ENCODE measurements at regions not wholly inside any gene's neighbourhood (a gene's known extent, or its start where the extent isn't known, plus 50 kb on each side); places are given as distances from the start of the nearest gene placed in this dataset.
"Not testable (repeated sequence)": the region's sequence is repeated elsewhere in the genome, so short reads cannot be mapped to it uniquely, and the experiment has no call there.

DNA sequence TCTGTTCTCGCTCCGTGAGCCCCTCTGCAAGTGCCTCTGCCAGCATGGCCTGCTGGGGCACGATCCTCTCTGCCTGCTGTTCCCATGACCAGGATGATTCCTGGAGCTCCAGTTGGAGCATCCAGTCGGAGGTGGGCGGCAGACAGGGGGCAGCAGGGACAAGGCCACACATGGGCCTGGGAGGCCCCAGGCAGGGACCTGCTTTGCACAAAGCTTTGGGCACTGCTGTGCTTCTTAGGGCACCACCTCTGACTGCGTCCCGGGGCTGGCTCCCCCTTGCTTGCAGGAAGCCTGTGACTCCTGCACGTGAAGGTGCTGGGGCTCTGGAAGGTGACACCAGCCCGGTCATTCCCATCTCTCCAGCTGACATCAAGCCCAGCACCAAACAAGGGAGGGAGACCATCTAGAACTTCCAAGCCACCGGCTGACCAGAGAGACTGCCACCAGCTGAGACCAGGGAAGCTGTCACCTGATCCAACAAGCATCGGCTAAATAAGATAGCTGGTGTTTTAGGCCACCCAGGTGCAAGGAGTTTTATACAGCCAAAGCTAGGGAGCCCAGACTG, 174.8 kb upstream of the FOXD4L5 start:
- H3K4me2 ChIP-seq (ENCODE audit: low read length), result no peak overlapping the region

DNA sequence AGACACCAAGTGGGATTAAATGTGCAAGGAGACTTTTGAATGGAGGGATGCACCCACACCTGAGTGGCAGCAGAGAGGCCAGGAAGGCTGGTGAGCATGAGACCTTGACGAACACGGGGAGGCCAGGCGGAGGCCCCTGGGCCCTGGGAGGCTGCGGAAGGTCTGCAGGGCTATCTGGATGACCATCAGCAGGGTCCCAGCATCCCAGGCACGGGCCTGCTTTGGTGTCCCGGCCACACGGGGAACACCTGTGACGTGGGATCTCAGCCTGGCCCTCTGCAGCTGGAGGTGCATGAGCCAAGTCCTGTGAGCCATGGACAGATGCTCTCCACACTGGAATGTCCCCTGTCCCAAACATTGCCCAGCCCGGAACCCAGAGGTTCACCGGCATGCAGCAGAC, 174.0 kb upstream of the FOXD4L5 start:
- Histone ChIP-seq H3K4me1 (ENCODE audit: control insufficient read depth, low read length) (no peaks in the 10 kb centered on the region), H3K27me3 (ENCODE audit: control insufficient read depth, low read length) (no peaks in the 10 kb centered on the region), H4K20me1 (ENCODE audit: control insufficient read depth, insufficient read depth, low read depth, low read length) (no peaks in the 10 kb centered on the region), H3K27ac (ENCODE audit: low read depth, low read length) (no peak overlapping the region), H3F3A (ENCODE audit: control insufficient read depth, insufficient read depth) (no peaks in the 10 kb centered on the region), H3K9me2 (replicated peaks; ENCODE audit: control insufficient read depth, low read length) (no peaks in the 10 kb centered on the region), H3K4me3 (ENCODE audit: low read length) (no peak overlapping the region), H3K79me2 (ENCODE audit: control insufficient read depth, low read length) (no peaks in the 10 kb centered on the region), H3K9me3 (ENCODE audit: control insufficient read depth, insufficient read depth, low read length) (peaks cover 2% of the 10 kb centered on the region; the same call in 1 of the 2 replicates), H3K36me3 (ENCODE audit: control insufficient read depth, low read length) (no peaks in the 10 kb centered on the region), H3K4me2 (ENCODE audit: low read length) (no peak overlapping the region)
- TF ChIP-seq, protein P1, sequence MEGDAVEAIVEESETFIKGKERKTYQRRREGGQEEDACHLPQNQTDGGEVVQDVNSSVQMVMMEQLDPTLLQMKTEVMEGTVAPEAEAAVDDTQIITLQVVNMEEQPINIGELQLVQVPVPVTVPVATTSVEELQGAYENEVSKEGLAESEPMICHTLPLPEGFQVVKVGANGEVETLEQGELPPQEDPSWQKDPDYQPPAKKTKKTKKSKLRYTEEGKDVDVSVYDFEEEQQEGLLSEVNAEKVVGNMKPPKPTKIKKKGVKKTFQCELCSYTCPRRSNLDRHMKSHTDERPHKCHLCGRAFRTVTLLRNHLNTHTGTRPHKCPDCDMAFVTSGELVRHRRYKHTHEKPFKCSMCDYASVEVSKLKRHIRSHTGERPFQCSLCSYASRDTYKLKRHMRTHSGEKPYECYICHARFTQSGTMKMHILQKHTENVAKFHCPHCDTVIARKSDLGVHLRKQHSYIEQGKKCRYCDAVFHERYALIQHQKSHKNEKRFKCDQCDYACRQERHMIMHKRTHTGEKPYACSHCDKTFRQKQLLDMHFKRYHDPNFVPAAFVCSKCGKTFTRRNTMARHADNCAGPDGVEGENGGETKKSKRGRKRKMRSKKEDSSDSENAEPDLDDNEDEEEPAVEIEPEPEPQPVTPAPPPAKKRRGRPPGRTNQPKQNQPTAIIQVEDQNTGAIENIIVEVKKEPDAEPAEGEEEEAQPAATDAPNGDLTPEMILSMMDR (IDR thresholded peaks at IDR 0.05; ENCODE audit: low read depth, low read length, poor library complexity, severe bottlenecking), result no peak
- no peak for TF ChIP-seq EZH2phosphoT487 (IDR thresholded peaks at IDR 0.05; ENCODE audit: borderline replicate concordance, low read length)

More for the DNA sequence above, 174.8 kb upstream of the FOXD4L5 start:
- H3K36me3 ChIP-seq (ENCODE audit: control insufficient read depth, low read length), result no peaks in the 10 kb centered on the region
- TF ChIP-seq EZH2phosphoT487 (IDR thresholded peaks at IDR 0.05; ENCODE audit: borderline replicate concordance, low read length), result no peak
- TF ChIP-seq, protein P1 (IDR thresholded peaks at IDR 0.05; ENCODE audit: low read depth, low read length, poor library complexity, severe bottlenecking), result no peak
- H4K20me1 ChIP-seq (ENCODE audit: control insufficient read depth, insufficient read depth, low read depth, low read length), result no peaks in the 10 kb centered on the region
- no peak overlapping the region for H3K4me3 ChIP-seq (ENCODE audit: low read length)
- H3K79me2 ChIP-seq (ENCODE audit: control insufficient read depth, low read length), result no peaks in the 10 kb centered on the region
- no peaks in the 10 kb centered on the region for H3K9me2 ChIP-seq (replicated peaks; ENCODE audit: control insufficient read depth, low read length)
- no peaks in the 10 kb centered on the region for H3K27me3 ChIP-seq (ENCODE audit: control insufficient read depth, low read length)
- no peaks in the 10 kb centered on the region for H3F3A ChIP-seq (ENCODE audit: control insufficient read depth, insufficient read depth)
- peaks cover 2% of the 10 kb centered on the region; the same call in 1 of the 2 replicates for H3K9me3 ChIP-seq (ENCODE audit: control insufficient read depth, insufficient read depth, low read length)
- H3K27ac ChIP-seq (ENCODE audit: low read depth, low read length), result no peak overlapping the region
- no peaks in the 10 kb centered on the region for H3K4me1 ChIP-seq (ENCODE audit: control insufficient read depth, low read length)

DNA sequence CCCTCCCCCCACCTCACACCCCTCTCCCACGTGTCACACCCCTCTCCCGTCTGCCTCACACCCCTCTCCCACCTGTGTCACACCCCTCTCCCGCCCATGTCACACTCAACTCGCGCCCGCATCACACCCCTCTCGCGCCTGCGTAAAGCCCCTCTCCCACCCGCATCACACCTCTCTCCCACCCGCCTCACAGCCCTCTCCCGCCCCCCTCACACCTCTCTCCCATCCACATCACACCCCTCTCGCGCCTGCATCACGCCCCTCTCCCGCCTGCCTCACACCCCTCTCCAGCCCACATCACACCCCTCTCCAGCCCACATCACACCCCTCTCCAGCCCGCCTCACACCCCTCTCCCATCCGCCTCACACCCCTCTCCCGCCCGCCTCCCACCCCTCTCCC, 173.5 kb upstream of the FOXD4L5 start:
- no peaks in the 10 kb centered on the region for H3K36me3 ChIP-seq (ENCODE audit: control insufficient read depth, low read length)
- no peak overlapping the region for H3K4me2 ChIP-seq (ENCODE audit: low read length)
- no peaks in the 10 kb centered on the region for H3K27me3 ChIP-seq (ENCODE audit: control insufficient read depth, low read length)
- peaks cover 2% of the 10 kb centered on the region; the same call in 1 of the 2 replicates for H3K9me3 ChIP-seq (ENCODE audit: control insufficient read depth, insufficient read depth, low read length)
- TF ChIP-seq, protein P1 (IDR thresholded peaks at IDR 0.05; ENCODE audit: low read depth, low read length, poor library complexity, severe bottlenecking), result no peak
- TF ChIP-seq EZH2phosphoT487 (IDR thresholded peaks at IDR 0.05; ENCODE audit: borderline replicate concordance, low read length), result no peak
- no peaks in the 10 kb centered on the region for H3K4me1 ChIP-seq (ENCODE audit: control insufficient read depth, low read length)
- no peak overlapping the region for H3K27ac ChIP-seq (ENCODE audit: low read depth, low read length)
- no peak overlapping the region for H3K4me3 ChIP-seq (ENCODE audit: low read length)
- no peaks in the 10 kb centered on the region for H3K9me2 ChIP-seq (replicated peaks; ENCODE audit: control insufficient read depth, low read length)
- no peaks in the 10 kb centered on the region for H3F3A ChIP-seq (ENCODE audit: control insufficient read depth, insufficient read depth)
- no peaks in the 10 kb centered on the region for H3K79me2 ChIP-seq (ENCODE audit: control insufficient read depth, low read length)
- no peaks in the 10 kb centered on the region for H4K20me1 ChIP-seq (ENCODE audit: control insufficient read depth, insufficient read depth, low read depth, low read length)

DNA sequence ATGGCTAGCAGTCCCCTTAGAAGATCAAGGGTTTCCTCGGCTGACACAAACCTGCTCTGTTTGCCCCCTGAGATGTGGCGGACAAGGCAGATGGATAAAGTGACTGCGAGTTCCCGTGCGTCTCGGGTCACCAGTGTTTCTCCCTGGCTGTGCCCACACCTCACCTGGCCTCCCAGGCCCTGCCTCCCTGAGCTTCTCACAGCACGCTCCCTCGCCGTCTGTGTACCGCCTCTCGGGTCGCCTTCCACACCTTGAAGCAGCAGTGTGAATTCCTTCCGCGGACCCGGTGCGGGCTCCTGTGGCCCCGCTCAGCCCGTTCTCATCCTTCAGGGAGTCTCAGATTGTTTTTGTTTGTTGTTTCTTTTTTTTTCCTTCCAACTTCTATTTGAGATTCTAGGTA, 172.0 kb upstream of the FOXD4L5 start:
- not testable (repeated sequence) for H3K27me3 ChIP-seq (ENCODE audit: control insufficient read depth, low read length); H3K4me1 ChIP-seq (ENCODE audit: control insufficient read depth, low read length); H3K79me2 ChIP-seq (ENCODE audit: control insufficient read depth, low read length); H3K27ac ChIP-seq (ENCODE audit: low read depth, low read length); H3F3A ChIP-seq (ENCODE audit: control insufficient read depth, insufficient read depth); H3K4me3 ChIP-seq (ENCODE audit: low read length); H3K4me2 ChIP-seq (ENCODE audit: low read length); H3K9me2 ChIP-seq (replicated peaks; ENCODE audit: control insufficient read depth, low read length); H3K9me3 ChIP-seq (ENCODE audit: control insufficient read depth, insufficient read depth, low read length); H4K20me1 ChIP-seq (ENCODE audit: control insufficient read depth, insufficient read depth, low read depth, low read length); H3K36me3 ChIP-seq (ENCODE audit: control insufficient read depth, low read length)

DNA sequence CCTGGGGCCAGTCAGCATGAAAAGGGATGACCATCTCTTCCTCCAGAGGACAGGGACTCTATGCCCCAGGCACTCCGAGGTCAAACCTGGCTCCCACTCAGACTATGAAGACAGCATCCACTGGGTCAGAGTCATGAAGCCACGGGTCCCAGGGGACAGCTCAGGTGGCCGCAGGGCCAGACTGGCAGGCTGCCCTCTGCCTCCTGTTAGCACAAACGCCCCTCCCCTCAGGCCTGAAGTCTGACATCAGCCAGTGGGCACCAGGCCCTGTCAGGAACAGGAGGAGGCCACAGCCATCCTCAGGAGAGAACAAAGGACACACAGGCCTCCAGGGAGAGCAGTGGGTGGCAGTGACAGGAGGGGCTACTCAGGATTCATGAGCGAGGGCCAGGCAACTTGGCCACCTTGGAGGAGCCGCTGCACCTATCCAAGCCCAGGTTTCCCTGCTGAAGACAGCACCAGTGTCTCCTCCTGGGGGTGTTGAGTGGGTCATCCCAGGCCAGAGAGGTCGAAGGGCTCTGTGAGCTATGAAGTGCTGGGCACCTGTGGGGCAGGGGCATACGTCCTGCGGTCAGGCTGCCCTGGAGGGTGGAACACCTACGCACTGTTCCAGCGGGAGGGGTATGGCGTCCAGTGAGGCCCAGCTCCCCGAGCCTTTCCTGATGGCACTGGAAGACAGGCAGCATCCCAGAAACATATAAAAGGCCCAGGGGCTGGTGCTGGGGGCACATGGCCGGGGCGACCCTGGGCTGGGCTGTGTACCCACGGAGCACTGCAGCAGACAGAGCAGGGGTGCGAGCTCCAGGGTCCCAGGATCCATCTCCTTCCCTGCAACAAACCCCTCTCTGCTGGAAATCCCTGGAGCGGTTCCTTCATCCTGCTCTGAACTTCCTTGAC, 171.0 kb upstream of the FOXD4L5 start:
- H3K27ac ChIP-seq (ENCODE audit: low read depth, low read length); H3F3A ChIP-seq (ENCODE audit: control insufficient read depth, insufficient read depth); H3K4me2 ChIP-seq (ENCODE audit: low read length); H3K4me3 ChIP-seq (ENCODE audit: low read length); H3K27me3 ChIP-seq (ENCODE audit: control insufficient read depth, low read length); H3K4me1 ChIP-seq (ENCODE audit: control insufficient read depth, low read length); H3K9me3 ChIP-seq (ENCODE audit: control insufficient read depth, insufficient read depth, low read length); H3K9me2 ChIP-seq (replicated peaks; ENCODE audit: control insufficient read depth, low read length); H3K36me3 ChIP-seq (ENCODE audit: control insufficient read depth, low read length); H4K20me1 ChIP-seq (ENCODE audit: control insufficient read depth, insufficient read depth, low read depth, low read length); H3K79me2 ChIP-seq (ENCODE audit: control insufficient read depth, low read length): not testable (repeated sequence)
